GDM1 (cell line): ENCODE measurements at regions not wholly inside any gene's neighbourhood (a gene's known extent, or its start where the extent isn't known, plus 50 kb on each side); places are given as distances from the start of the nearest gene placed in this dataset.

Experiments
- DNase-seq: peaks from one replicate; lab custom pipeline; 2025; lab: John Stamatoyannopoulos, UW

DNA sequence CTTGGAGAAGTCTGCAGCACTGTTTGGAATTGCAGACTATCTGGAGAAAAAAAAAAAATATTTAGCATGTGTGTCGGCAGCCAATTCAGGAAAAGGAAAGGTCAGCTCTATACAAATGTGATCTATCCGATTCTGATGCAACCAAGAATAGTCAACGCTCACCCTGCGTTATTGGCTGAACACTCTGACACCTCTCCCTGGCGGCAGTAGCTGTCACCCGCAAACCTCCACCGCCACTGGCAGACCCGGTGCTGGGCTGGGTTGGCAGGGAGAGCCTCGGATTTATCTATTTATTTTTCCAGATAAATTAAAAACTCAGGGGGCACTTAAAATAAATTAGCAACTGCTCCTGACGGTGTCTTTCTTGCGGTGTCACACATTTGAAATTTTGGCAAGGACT, 409.7 kb downstream of the VRK1 start:
- no peak for DNase-seq

DNA sequence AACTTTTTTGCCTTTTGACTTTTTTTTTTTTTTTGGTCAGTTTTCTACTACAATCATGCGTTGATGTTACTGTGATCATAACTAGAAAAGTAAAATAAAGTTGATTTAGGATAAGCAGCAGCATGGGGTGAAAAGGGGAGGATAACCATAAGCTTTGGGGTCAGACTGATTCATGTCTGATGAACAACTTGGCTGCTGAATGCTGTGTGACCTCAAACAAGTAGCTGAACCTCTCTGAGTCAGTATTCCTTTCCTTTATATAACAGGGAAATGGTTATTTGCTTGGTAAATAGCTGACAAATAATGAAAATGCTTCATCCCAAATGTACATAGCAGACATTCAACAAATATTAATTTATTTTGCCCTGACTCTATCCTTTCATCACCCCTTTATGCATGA, 413.0 kb downstream of the VRK1 start:
- DNase-seq, result no peak

DNA sequence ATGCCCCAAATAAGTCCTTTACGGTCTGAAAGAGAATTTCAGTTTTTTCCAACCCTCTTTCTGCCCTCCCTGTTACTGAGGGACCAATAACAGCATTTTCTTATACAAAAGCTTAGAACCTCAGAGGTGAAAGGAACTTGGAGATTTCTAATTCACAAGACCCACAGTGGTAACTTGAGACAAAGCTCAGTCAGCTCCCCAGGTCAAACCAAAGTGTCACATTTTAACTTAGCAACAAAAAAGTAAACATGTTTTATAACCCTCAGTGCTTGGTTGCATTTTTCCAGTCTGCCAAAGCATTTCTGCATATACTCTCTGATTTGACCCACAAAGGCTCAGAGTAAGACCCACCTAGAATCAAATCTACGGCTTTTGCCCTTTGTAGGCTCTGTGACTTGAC, 415.2 kb downstream of the VRK1 start:
- DNase-seq, result no peak

DNA sequence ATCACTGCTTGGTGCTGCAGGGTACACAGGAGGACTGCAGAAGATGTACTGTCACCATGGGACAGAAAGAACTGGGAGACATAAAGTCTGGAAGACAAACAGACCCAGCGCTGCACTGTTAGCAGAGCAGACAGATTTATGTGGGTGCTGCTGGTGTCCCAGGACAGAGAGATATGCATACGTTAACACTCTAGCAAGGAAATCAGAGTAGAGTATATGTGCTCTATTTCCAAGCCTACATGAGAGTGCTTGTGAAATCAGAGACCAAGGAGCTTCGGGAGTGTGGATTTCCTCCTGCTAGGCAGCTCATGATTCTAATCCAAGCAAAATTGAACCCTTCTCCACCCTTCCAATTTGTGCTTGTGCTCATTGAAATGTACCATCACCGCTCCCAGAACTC, 416.5 kb downstream of the VRK1 start:
- DNase-seq, result no peak

DNA sequence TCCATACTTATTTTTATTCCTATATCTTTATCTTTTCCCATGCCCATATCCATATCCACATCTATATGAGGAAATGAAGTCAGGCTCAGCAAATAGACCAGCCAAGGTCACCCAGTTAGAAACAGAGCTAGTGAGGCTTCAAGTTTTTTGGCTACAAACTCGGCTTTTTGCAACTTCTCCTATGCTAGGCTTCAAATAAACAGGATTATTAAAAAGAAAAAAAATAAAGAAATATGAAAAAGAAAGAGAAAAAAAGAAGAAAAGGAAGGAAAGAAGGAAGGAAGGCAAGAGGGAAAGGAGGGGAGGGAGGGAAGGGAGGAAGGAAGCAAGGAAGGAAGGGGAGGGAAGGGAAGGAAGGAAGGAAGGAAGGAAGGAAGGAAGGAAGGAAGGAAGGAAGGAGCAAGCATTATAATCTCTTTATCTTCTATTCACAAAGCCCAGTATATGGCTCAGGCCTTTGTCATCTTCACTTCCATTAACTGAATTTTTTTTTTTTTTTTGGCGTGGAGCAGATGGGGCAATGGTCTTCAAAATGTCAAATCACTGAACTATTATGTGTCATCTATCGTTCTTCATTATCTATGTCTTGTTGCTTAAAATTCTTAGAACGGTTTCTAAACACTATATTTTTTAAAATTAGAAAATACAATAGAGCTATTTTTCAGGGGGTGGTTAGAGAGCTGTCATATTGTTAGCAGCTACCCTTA, 418.2 kb downstream of the VRK1 start:
- DNase-seq, result no peak

DNA sequence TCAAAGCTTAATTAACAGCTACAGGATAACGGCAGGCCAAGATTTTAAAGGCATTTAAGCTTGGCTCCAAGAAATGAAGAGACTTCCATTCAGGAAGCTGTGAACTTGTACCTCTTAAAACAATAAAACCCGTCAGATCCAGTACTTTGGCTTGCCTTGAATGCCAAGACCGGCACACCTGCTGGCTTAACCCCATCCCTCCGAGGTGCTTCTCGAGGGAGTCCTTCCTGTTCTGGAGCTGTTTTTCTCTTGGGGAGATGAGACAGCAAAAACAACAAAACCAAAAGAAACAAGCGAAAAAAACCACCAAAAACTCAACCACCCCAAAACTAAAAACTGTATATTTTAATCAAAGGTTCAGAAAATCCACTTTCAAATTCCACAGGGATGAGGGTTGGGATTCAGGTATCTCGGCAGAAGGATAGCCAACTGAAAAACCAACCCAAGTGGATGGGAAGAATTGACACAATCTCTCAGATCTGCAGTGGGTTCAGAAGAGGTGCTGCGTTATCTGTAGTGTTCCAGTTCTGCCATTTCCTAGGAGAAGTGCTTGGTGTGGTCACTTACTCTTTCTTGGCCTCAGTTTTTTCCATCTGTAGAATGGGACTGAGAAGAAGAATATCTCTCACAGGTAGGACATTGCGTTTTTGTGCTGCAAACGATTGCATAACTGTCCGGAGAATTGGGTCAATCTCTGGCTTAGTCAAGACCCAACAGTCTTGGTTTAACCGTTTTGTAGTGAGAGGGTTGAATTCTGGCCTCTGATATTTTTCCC, 420.1 kb downstream of the VRK1 start:
- no peak for DNase-seq

DNA sequence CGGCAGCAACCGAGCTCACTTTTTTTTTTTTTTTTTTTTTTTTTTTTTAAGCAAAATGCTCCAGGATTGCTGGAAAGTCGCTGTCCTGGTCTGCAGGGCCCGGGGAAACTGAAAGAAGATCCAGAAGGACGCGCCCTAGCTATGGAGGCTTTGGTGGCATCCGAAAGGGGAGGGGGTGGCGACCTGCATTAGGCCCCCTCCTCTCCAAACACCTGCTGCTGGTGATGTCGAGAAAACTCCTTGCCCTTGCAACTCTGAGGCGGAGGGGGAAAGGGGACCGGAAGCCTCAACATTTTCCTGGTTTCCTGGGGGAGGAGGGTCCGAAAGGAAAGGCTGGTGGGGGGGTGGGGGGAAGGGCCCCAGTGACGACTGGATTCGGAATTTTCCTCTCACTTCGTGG, 421.1 kb downstream of the VRK1 start:
- no peak for DNase-seq

DNA sequence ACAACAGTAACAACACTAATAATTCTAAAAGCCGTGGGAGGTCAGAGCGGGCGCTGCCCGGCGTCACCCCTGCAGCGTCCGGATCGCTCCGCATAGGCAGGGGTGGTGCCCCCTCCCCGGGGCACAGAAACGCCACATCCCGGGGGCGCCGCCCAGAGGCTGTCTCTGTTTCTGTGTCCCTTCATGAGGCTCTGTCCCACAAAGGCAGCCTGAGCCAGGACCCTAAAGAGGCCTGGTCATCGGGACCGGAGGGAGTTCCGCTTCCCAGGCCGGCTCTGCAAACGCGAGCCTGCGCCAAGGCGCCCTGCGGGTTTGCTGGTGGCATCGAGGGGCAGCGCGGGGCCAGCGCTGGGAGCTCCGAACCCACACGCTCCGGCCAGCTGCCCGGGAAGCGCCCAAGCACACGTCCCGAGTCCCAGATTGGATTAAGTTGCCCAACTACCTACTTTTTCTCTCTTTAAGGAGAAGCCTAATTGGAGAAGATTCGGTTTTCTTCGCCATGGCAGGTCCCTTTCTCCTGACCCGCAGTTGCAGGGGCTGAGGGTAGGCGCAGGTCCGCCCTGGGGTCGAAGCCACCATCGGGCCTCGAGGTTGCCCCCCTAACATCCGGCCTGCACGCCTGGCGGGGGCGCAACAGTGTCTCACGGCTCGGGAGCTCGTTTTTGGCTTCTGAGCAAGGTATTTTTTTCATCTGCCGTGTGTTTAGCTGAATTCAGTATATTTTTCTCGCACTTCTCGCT, 421.7 kb downstream of the VRK1 start:
- no peak for DNase-seq

DNA sequence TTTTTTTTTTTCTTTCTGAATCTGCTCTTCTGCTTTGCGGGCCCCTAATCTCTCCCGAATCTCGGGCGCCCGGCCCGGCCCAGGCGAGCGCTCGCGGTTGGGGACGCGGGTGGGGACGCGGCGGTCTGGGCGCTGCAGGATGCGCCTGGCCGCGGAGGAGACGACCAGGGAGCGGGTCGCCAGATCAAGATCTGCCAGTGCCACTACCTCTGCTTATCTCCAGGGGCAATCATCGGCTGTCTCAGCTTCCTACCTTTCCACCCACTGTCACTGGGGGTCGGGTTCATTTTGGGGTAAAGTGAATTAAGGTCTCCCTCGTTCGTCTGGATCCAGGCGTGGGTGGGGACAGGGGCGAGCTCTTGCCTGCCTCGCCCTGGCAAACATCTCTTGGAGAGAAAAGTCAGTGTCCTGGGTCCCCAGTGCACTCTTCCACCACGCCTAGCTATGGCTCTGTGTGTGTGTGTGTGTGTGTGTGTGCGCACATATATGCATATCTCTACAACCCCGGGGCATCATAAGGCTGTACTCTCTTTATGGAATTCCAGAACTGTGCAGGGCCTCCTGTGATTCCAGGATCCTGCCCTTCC, 422.3 kb downstream of the VRK1 start:
- DNase-seq, result no peak

DNA sequence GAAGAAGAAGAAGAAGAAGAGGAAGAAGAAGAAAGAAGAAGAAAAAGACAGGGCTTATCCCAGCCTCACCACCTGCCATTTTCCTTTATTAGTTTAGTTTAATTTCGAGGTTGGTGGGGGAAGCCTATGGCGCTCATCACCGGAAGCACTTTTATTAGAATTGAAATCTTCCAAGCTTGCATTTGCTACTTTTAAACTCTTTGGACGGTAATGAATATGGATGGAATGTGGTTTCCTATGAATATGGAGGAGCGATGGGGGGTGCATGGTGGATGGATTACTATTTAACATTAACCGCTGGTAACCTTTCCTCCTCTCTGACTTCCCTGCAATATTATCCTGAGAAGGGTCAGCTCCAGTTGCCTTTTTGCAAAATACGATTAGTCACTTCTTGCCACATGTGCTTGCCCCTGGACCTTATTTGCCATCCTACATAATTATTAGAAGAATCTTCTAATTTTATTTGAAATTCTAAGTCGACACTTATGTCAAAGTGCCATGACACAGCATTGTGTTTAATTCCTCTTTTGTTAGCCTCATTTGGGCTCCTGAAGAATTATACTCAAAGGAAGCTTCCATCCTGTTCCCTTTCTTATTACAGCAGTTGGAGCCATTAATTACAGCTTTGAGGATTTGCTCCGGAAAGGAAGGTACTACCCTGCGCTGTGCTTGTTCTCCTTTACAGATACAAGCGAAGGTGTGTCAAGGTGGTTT, 424.5 kb downstream of the VRK1 start:
- no peak for DNase-seq

DNA sequence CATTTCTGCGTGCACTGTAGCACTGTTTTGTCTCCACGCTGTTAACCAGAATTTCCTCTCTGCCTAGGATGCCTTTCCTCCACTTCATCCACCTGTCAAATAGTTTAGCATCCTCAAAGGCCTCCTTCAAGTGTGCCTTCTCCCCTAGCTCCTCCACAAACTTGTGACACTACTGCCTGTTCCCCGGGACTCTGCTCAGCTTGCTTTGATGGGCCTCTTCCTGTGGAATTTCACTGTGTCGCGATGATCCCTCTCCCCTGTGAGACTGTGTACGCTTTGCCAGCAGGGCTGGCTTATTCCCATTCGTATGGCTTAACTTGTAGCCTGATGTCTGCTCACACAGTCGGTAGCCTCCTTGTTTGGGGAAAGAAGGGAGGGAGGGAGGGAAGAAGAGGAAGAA, 426.8 kb downstream of the VRK1 start:
- DNase-seq, result no peak

DNA sequence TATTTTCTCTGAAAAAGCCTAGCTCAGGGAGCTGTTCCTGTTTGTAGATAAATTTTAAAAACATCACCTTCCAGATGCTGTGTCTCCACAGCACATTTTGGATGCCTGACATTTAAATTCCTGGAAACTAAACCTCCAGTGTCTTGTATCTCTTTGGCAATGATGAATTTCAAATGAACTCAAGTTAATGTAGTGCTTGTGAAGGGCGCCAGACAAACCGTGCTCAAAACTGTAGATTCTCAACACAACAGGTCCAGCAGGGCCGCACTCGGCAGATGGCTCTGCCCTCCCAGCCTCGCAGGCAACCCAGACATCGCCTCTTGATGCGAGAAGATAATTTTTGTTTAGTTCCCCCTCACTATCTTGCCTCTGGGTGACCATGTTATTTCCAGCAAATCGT, 432.9 kb downstream of the VRK1 start:
- DNase-seq, result no peak

DNA sequence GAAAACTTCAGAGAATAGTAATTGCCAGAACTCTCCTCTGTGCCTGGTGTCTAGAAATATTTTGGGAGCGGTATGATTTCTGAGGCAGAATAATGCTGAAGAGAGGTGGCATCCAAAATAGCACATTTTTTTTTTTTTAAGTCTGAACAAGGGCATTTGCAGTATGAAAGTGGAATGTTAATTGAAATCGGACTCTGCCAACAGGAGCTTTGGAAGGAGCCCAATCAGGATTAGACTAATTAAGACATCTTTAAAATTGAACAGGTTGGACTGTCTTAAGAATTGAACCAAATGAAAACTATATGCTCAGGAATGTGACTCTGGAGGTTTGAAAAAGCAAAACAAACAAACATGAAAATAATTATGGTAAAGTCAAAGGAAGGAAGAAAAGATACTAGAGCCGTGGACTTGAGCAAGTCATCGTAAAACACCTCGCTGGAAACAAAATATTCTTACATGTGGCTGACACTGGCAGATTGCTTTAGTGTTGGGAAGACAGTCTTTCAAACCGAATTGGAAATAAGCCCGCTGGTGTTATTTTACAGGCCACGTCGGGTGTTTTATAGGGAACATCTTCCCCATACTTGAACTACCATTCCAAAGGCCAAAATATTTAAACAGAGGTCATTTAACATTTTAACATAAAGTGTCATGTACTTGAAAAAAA, 436.3 kb downstream of the VRK1 start:
- DNase-seq, result no peak

DNA sequence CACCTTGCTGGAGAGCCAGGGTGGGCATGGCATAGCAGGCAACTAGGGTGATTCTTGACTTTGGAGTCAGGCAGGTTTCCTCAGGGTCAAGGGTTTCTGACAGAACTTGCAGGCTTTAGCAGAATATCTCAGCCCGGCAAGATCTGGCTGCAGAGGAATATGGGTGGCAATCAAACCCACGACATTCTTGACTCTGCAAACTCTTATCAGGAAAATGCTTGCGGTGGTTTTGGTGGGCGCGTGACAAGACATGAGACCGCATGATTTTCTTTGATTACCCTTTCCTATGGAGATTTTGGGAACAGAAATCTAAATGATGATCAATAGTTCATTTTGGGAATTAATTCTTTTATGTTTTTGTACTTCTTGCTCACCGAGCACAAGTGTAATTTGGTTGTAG, 449.5 kb downstream of the VRK1 start:
- DNase-seq, result no peak

DNA sequence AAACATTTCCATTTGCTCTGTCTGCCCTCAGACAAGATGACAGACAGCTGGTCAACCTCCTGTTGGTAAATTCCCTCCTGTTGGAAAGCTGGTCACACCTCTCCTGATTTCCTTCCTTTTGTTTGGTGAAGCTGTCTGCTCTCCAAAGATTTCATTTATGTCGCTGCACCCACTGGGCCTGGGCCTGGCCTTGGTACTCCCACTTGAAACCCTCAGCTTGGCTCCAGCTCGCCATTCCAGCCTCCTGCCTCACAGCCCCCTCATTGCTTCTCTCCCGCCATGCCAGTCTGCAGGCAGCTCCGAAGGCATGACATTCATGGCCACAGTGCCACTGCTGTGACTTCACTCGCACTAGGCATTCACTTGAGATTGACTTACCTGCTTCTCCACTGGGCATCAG, 451.8 kb downstream of the VRK1 start:
- DNase-seq, result no peak

DNA sequence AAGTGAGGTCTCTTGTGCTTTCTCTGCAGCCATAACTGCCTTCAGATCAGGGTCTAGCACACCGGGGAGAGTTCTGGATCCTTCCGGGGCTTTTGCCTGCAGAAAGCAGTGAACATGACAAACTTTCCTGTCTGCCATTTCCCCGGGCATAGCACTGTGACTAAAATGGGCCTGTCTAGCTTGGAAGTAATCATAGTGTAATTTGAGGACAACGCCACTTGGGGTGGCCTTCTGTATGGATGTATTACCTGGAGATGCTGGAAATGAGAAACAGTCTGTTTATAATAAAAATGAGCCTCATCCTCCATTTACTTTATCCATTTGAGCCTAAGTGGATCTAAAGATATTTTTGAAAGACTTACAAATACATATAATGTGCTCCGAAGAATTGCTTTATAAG, 453.7 kb downstream of the VRK1 start:
- DNase-seq, result no peak

DNA sequence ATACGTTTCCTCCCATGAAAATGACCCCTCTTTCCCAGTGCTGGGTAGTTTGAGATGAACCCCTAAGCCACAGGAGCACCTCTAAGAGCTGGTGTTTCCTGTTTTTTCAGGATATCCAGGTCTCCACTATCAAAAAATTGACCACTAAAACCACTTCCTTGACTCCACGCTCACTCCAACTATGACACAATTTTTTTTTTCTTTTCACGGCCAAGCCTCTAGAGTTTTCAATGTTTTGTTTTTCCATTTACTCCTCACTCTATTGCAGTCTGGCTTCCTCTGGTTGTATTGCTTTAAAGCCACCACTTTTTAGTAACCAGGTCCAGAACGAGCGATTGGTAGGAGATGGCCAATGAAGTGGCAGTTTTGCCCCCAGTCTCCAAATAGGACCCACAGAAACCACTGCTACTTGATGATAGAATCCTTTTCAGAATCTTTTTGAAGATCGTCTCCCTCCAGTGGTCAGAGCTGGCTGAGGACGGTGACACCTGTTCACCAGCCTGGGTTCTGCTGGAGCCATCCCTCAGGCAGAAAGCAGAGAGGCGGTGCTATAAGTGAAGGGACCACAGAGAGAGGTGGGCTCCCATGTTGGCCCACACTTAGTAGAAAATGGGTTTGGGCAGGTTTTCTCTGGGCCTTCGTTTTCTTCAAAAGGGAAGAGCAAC, 454.4 kb downstream of the VRK1 start:
- DNase-seq, result peak; percentile 33

DNA sequence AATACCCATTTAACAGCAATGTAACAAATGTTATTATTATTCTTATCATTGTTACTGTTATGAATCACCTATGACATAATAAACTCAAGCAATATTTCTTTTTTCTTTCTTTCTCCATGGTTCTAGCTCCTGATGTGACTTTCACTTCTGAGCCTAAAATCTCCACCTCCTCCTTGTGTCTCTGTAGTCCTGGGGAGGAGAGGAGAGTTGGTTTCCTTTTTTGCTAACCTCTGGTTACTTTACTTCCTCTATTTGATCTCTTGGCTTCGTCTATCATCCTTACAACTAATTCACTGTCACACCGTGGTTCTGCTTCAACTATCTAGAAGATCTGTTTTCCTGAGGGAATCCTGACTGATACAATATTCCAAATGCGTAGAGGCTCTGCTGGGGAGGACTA, 456.6 kb downstream of the VRK1 start:
- DNase-seq, result peak; percentile 46

DNA sequence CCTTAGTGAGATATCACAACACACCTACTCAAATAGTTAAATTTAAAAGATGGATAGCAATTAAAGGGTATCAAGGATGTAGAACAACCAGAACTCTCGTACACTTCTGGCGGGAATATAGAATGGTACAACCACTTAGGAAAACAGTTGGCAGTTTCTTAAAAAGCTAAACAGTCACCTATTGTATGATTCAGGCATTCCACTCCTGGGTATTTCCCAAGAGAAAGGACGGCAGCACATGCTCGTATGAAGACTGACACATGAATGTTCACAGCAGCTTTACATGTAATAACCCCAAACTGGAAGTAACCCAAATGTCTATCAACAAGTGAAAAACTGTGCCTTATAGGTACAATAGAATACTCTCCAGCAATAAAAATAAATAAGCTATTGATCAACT, 465.2 kb downstream of the VRK1 start:
- no peak for DNase-seq

DNA sequence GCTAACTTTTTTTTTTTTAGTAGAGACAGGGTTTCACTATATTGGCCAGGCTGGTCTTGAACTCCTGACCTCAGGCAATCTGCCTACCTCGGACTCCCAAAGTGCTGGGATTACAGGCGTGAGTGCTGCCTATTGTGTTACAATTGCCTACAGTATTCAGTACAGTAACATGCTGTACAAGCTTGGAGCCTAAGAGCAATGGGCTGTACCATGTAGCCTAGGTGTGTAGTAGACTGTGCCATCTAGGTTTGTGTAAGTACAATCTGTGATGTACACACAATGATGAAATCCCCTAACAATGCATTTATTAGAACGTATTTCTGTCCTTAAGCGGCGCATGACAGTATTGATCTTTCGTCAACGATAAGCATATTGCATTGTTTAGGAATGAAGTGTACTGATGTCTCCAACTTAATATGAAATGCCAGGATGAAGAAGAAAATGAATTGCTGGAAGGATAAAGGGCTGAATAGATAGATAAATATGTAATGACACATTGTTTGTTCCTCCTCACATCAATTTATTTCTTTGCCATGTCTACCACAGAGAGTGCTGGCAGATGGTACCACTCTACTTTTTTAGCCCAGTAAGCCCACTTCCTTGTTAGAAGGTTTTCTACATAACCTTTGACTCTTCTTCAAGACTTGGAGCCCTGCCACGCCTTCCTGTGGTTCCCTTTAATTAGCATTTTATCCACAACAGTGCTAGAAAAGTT, 467.5 kb downstream of the VRK1 start:
- no peak for DNase-seq
